LoVo (cell line): ENCODE measurements at regions not wholly inside any gene's neighbourhood (a gene's known extent, or its start where the extent isn't known, plus 50 kb on each side); places are given as distances from the start of the nearest gene placed in this dataset.

Experiments used
- DNase-seq: peaks from one replicate; pipeline ENCODE4 v3.0.0-alpha.2; 2016; ENCODE audit warnings: low spot score

GRCh38 chr4:11748164-11748872 lies 319.6 kb upstream of the HS3ST1 start:
- DNase-seq, result peak; percentile 55

- no peak for DNase-seq
Observed at GRCh38 chr4:11746734-11747133, 318.0 kb upstream of the HS3ST1 start.

- no peak for DNase-seq
Observed at GRCh38 chr4:11743976-11744375, 315.3 kb upstream of the HS3ST1 start.

GRCh38 chr4:11743236-11743635 lies 314.5 kb upstream of the HS3ST1 start:
- no peak for DNase-seq

GRCh38 chr4:11741190-11741652 lies 312.5 kb upstream of the HS3ST1 start:
- peak; percentile 51 for DNase-seq

- no peak for DNase-seq
Observed at GRCh38 chr4:11739992-11740391, 311.3 kb upstream of the HS3ST1 start.

- no peak for DNase-seq
Observed at GRCh38 chr4:11736978-11737377, 308.3 kb upstream of the HS3ST1 start.

GRCh38 chr4:11735651-11736050 lies 307.0 kb upstream of the HS3ST1 start:
- DNase-seq, result no peak

- peak; percentile 52 for DNase-seq
Observed at GRCh38 chr4:11732155-11732554, 303.5 kb upstream of the HS3ST1 start.

- no peak for DNase-seq
Observed at GRCh38 chr4:11730545-11730944, 301.9 kb upstream of the HS3ST1 start.

- DNase-seq, result peak; percentile 10
Observed at GRCh38 chr4:11729548-11729947, 300.9 kb upstream of the HS3ST1 start.

- DNase-seq, result no peak
Observed at GRCh38 chr4:11727903-11728564, 299.3 kb upstream of the HS3ST1 start.

GRCh38 chr4:11724731-11725130 lies 296.0 kb upstream of the HS3ST1 start:
- DNase-seq, result no peak

- DNase-seq, result no peak
Observed at GRCh38 chr4:11722223-11722622, 293.5 kb upstream of the HS3ST1 start.

GRCh38 chr4:11720292-11720691 lies 291.6 kb upstream of the HS3ST1 start:
- peak; percentile 43 for DNase-seq

- DNase-seq, result no peak
Observed at GRCh38 chr4:11719879-11720278, 291.2 kb upstream of the HS3ST1 start.

- no peak for DNase-seq
Observed at GRCh38 chr4:11715753-11716521, 287.2 kb upstream of the HS3ST1 start.

- no peak for DNase-seq
Observed at GRCh38 chr4:11710453-11711093, 281.9 kb upstream of the HS3ST1 start.

- DNase-seq, result no peak
Observed at GRCh38 chr4:11704186-11704830, 275.6 kb upstream of the HS3ST1 start.

- DNase-seq, result no peak
Observed at GRCh38 chr4:11702886-11703557, 274.3 kb upstream of the HS3ST1 start.
